H1 (cell line): ENCODE measurements at regions not wholly inside any gene's neighbourhood (a gene's known extent, or its start where the extent isn't known, plus 50 kb on each side); places are given as distances from the start of the nearest gene placed in this dataset.

Experiments used
- CTCF ChIA-PET: fragments of 300-600 bp; sonication (Branson Sonifier 250); formaldehyde crosslinking; loops from one replicate; lab custom pipeline; 2021; ENCODE audit not compliant: partially characterized antibody; lab: Charles Lee
- POLR2A ChIA-PET: fragments of 300-600 bp; sonication (Branson Sonifier 250); formaldehyde crosslinking; loops from one replicate; lab custom pipeline; 2021; ENCODE audit warnings: inconsistent platforms; ENCODE audit not compliant: partially characterized antibody; lab: Charles Lee
- DNase-seq, 2 experiments: peaks; one replicate each; pipeline versions ENCODE4 v3.0.0 to v3.0.0-alpha.2; 2010 to 2022; ENCODE audit warnings: low spot score in 2 of 2, low read depth in 1 of 2, mixed read lengths in 1 of 2
- FAIRE-seq: peaks from 2 replicates; lab custom pipeline; 2011; peaks lifted over from hg19 to GRCh38; lab: Jason Lieb, UNC
- H2AFZ ChIP-seq: 2 replicates; pipeline ENCODE4 v1.8.1; 2012; ENCODE audit warnings: low read length, inconsistent platforms
- H2AK5ac ChIP-seq: 2 replicates; pipeline ENCODE4 v1.6.1; 2013; ENCODE audit warnings: low read depth, low read length
- H2BK120ac ChIP-seq: replicated peaks from 2 replicates; pipeline ENCODE3; 2013; ENCODE audit warnings: low read depth, low read length, inconsistent platforms
- H2BK12ac ChIP-seq: 2 replicates; pipeline ENCODE4 v1.6.1; 2013; ENCODE audit warnings: low read depth, low read length
- H2BK15ac ChIP-seq: 2 replicates; pipeline ENCODE4 v1.6.1; 2013; ENCODE audit warnings: low read length
- H2BK20ac ChIP-seq: 2 replicates; pipeline ENCODE4 v1.6.1; 2013; ENCODE audit warnings: low read length
- H2BK5ac ChIP-seq: 2 replicates; pipeline ENCODE4 v1.6.1; 2013; ENCODE audit warnings: low read depth, low read length
- H3K14ac ChIP-seq: 2 replicates; pipeline ENCODE4 v1.6.1; 2013; ENCODE audit warnings: inconsistent platforms; ENCODE audit not compliant: insufficient read length
- H3K18ac ChIP-seq: 2 replicates; pipeline ENCODE4 v1.6.1; 2013; ENCODE audit warnings: low read length; ENCODE audit errors: extremely low read depth
- H3K23ac ChIP-seq: 2 replicates; pipeline ENCODE4 v1.6.1; 2013; ENCODE audit warnings: inconsistent platforms; ENCODE audit not compliant: insufficient read length
- H3K23me2 ChIP-seq: 2 replicates; pipeline ENCODE4 v1.6.1; 2013; ENCODE audit warnings: low read depth, low read length
- H3K27ac ChIP-seq: 2 replicates; pipeline ENCODE4 v1.6.1; 2011; ENCODE audit warnings: low read depth, low read length, inconsistent platforms
- H3K27me3 ChIP-seq, 4 experiments: replicated peaks in 1 of 4; 1 replicate in 1 of 4; 2 replicates in 3 of 4; pipeline versions ENCODE4 v1.6.1 to v1.8.1; 2011 to 2013; ENCODE audit warnings: low read length in 3 of 4, mild to moderate bottlenecking in 3 of 4, inconsistent platforms in 2 of 4, mixed read lengths in 2 of 4, moderate library complexity in 1 of 4; ENCODE audit not compliant: control insufficient read depth in 3 of 4, insufficient read depth in 3 of 4; ENCODE audit errors: extremely low read depth in 1 of 4
- H3K36me3 ChIP-seq, 4 experiments: 2 replicates each; pipeline versions ENCODE4 v1.6.1 to v1.8.1; 2011 to 2013; ENCODE audit warnings: mild to moderate bottlenecking in 4 of 4, low read length in 3 of 4, moderate library complexity in 2 of 4, control low read depth in 1 of 4, inconsistent platforms in 1 of 4; ENCODE audit not compliant: insufficient read depth in 4 of 4, control insufficient read depth in 2 of 4
- H3K4ac ChIP-seq: replicated peaks from 2 replicates; pipeline ENCODE3; 2013; ENCODE audit warnings: low read length, low read depth, mixed read lengths, inconsistent platforms; ENCODE audit not compliant: insufficient read length
- H3K4me1 ChIP-seq, 4 experiments: replicated peaks in 1 of 4; 1 replicate in 1 of 4; 2 replicates in 3 of 4; pipeline versions ENCODE4 v1.6.1 to v1.8.1; 2011 to 2013; ENCODE audit warnings: low read length in 3 of 4, inconsistent platforms in 2 of 4, mixed read lengths in 1 of 4; ENCODE audit not compliant: insufficient read depth in 4 of 4, control insufficient read depth in 3 of 4
- H3K4me2 ChIP-seq, 2 experiments: 2 replicates each; pipeline versions ENCODE4 v1.6.1 to v1.8.1; 2011 to 2013; ENCODE audit warnings: low read depth in 2 of 2, low read length in 2 of 2, control low read depth in 1 of 2, inconsistent platforms in 1 of 2, mild to moderate bottlenecking in 1 of 2; ENCODE audit not compliant: insufficient read depth in 1 of 2
- H3K4me3 ChIP-seq, 4 experiments: fragments of 200-600, 300-600 bp in 1 of 4; sonication (generic), shearing (Covaris generic), sonication (Bioruptor Twin) in 1 of 4; 2 replicates each; pipeline versions ENCODE4 v1.5.1 to v1.8.1; 2011 to 2016; ENCODE audit warnings: low read length in 4 of 4, low read depth in 3 of 4, control low read depth in 2 of 4, inconsistent platforms in 2 of 4, mild to moderate bottlenecking in 2 of 4, mixed read lengths in 1 of 4, moderate library complexity in 1 of 4; ENCODE audit not compliant: insufficient read depth in 2 of 4; ENCODE audit errors: extremely low read depth in 1 of 4
- H3K56ac ChIP-seq: replicated peaks from 2 replicates; pipeline ENCODE3; 2013; ENCODE audit warnings: low read depth, mild to moderate bottlenecking, mixed read lengths, low read length, inconsistent platforms; ENCODE audit not compliant: insufficient read length
- H3K79me1 ChIP-seq: 2 replicates; pipeline ENCODE4 v1.6.1; 2013; ENCODE audit warnings: low read depth, low read length, control low read depth
- H3K79me2 ChIP-seq, 2 experiments: 2 replicates each; pipeline versions ENCODE4 v1.6.1 to v1.8.1; 2012 to 2013; ENCODE audit warnings: low read length in 2 of 2, mild to moderate bottlenecking in 2 of 2, inconsistent platforms in 1 of 2; ENCODE audit not compliant: insufficient read depth in 2 of 2, control insufficient read depth in 1 of 2
- H3K9ac ChIP-seq, 4 experiments: replicated peaks in 1 of 4; 1 replicate in 1 of 4; 2 replicates in 3 of 4; pipeline versions ENCODE4 v1.6.1 to v1.8.1; 2011 to 2013; ENCODE audit warnings: low read depth in 3 of 4, low read length in 3 of 4, control low read depth in 2 of 4, mild to moderate bottlenecking in 2 of 4, moderate library complexity in 2 of 4, inconsistent platforms in 1 of 4; ENCODE audit errors: extremely low read depth in 1 of 4
- H3K9me3 ChIP-seq, 2 experiments: 2 replicates each; pipeline versions ENCODE4 v1.6.1 to v1.8.1; 2012 to 2013; ENCODE audit warnings: mild to moderate bottlenecking in 2 of 2, moderate library complexity in 2 of 2, control low read depth in 1 of 2, inconsistent platforms in 1 of 2, low read depth in 1 of 2, low read length in 1 of 2, mixed read lengths in 1 of 2; ENCODE audit not compliant: insufficient read depth in 2 of 2
- H4K20me1 ChIP-seq, 2 experiments: replicated peaks in 1 of 2; 2 replicates each; pipeline versions ENCODE3 to v1.8.1; 2011 to 2013; ENCODE audit warnings: inconsistent platforms in 2 of 2, low read length in 2 of 2, mild to moderate bottlenecking in 1 of 2; ENCODE audit not compliant: insufficient read depth in 2 of 2, control insufficient read depth in 1 of 2
- H4K5ac ChIP-seq: 2 replicates; pipeline ENCODE4 v1.6.1; 2013; ENCODE audit warnings: low read length, low read depth, mixed read lengths, inconsistent platforms; ENCODE audit not compliant: insufficient read length
- H4K8ac ChIP-seq: 2 replicates; pipeline ENCODE4 v1.8.0; 2013; ENCODE audit warnings: mild to moderate bottlenecking, moderate library complexity, low read length, inconsistent platforms; ENCODE audit not compliant: insufficient read depth; ENCODE audit errors: extremely low read depth
- H4K91ac ChIP-seq: replicated peaks from 2 replicates; pipeline ENCODE3; 2013; ENCODE audit warnings: low read length, mixed read lengths, inconsistent platforms; ENCODE audit not compliant: insufficient read length
- ASH2L ChIP-seq: fragments of 200-600, 300-600 bp; sonication (generic); IDR thresholded peaks from one replicate; pipeline ENCODE4 v1.7.1; 2017; ENCODE audit warnings: low read length
- ATF2 ChIP-seq: IDR thresholded peaks from 2 replicates; pipeline ENCODE4 v1.6.1; 2012; ENCODE audit warnings: low read length, inconsistent platforms
- BACH1 ChIP-seq: IDR thresholded peaks from 2 replicates; pipeline ENCODE4 v1.6.1; 2012; ENCODE audit warnings: low read length, improper control_type of control experiment
- CHD2 ChIP-seq: IDR thresholded peaks from 2 replicates; pipeline ENCODE4 v1.6.1; 2012; ENCODE audit warnings: low read length, improper control_type of control experiment
- E2F6 ChIP-seq: IDR thresholded peaks from 2 replicates; pipeline ENCODE4 v1.6.1; 2012; ENCODE audit warnings: inconsistent platforms
- EP300 ChIP-seq, 2 experiments: IDR thresholded peaks; 1 replicate in 1 of 2; 2 replicates in 1 of 2; pipeline ENCODE4 v1.6.1; 2011 to 2012; ENCODE audit warnings: low read depth in 2 of 2, low read length in 2 of 2, mild to moderate bottlenecking in 2 of 2, borderline replicate concordance in 1 of 2, inconsistent platforms in 1 of 2, moderate library complexity in 1 of 2
- JUN ChIP-seq: IDR thresholded peaks from 2 replicates; pipeline ENCODE4 v1.6.1; 2011; ENCODE audit warnings: low read depth, mild to moderate bottlenecking, improper control_type of control experiment, low read length
- KDM5A ChIP-seq: fragments of 200-600 bp; IDR thresholded peaks from 2 replicates; pipeline ENCODE4 v1.7.1; 2012; ENCODE audit warnings: mild to moderate bottlenecking, low read length, inconsistent platforms, mixed read lengths
- RXRA ChIP-seq: IDR thresholded peaks from 2 replicates; pipeline ENCODE4 v1.6.1; 2011; ENCODE audit warnings: low read depth, mild to moderate bottlenecking, low read length, moderate library complexity; ENCODE audit not compliant: insufficient read depth
- SP4 ChIP-seq: IDR thresholded peaks from 2 replicates; pipeline ENCODE4 v1.6.1; 2012; ENCODE audit warnings: low read length, inconsistent platforms
- TCF12 ChIP-seq: IDR thresholded peaks from 2 replicates; pipeline ENCODE4 v1.6.1; 2011; ENCODE audit warnings: low read depth, mild to moderate bottlenecking, low read length
- TEAD4 ChIP-seq: IDR thresholded peaks from 2 replicates; pipeline ENCODE4 v1.6.1; 2012; ENCODE audit warnings: low read depth, low read length, inconsistent platforms, mixed read lengths
- WGBS, 2 experiments: shearing (Covaris generic) in 1 of 2; methylation state at CpG; one replicate each; pipeline versions ENCODE4 v1.1.6 to v1.1.7; 2013 to 2015; ENCODE audit warnings: low lambda C conversion rate in 2 of 2, mixed read lengths in 2 of 2, inconsistent platforms in 1 of 2, low coverage in 1 of 2, missing lambda C conversion rate in 1 of 2; ENCODE audit not compliant: insufficient replicate concordance in 2 of 2, insufficient coverage in 1 of 2, insufficient read length in 1 of 2; ENCODE audit errors: extremely low coverage in 1 of 2, missing lambda C conversion rate in 1 of 2; 5-methylcytosine and 5-hydroxymethylcytosine counted together
- TF ChIP-seq, protein P1 (sequence below): IDR thresholded peaks from 2 replicates; pipeline ENCODE4 v1.6.1; 2011; ENCODE audit warnings: low read length, improper control_type of control experiment

DNA sequence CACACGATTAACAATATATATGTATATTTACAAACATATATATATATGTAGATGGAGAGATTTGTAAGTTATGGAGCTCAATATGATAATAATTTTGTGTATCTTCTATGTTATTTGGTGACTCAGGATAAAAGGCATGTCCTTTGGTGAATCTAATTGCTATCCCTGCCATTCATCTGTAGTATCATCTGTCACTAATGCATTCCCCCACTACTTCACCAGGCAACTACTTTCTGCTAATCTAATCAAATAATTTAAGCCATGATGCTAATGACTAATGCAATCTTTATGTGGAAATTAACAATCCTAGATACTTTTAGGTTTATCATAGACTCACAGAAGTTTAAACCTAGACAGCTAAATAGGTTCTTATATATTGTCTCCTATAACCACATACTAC is 1074.5 kb downstream of the PLA2G4A start:
- Histone ChIP-seq H2BK120ac (no peak overlapping the region), H3K23me2 (no peaks in the 10 kb centered on the region), H3K9me3 (no peaks in the 10 kb centered on the region), H3K23ac (no peak overlapping the region), H4K5ac (no peak overlapping the region), H3K14ac (no peak overlapping the region), H2BK20ac (no peak overlapping the region), H3K27me3 (no peaks in the 10 kb centered on the region), H2BK5ac (no peak overlapping the region), H3K9ac (no peak overlapping the region), H3K36me3 (no peaks in the 10 kb centered on the region), H2AK5ac (no peak overlapping the region), H3K79me2 (no peaks in the 10 kb centered on the region), H3K4ac (no peak overlapping the region), H4K20me1 (no peaks in the 10 kb centered on the region), H2AFZ (no peak overlapping the region), H4K91ac (no peak overlapping the region), H3K4me2 (no peak overlapping the region), H3K56ac (no peak overlapping the region), H2BK15ac (no peak overlapping the region), H3K4me3 (no peak overlapping the region), H3K79me1 (no peaks in the 10 kb centered on the region), H3K27ac (no peak overlapping the region), H3K18ac (no peak overlapping the region), H2BK12ac (no peak overlapping the region), H4K8ac (no peak overlapping the region), H3K4me1 (no peaks in the 10 kb centered on the region)
- FAIRE-seq (no peak), DNase-seq (no peak)
- 92% methylated on average over 1 of the region's 1 CpG; no CpG with 5 or more reads in 1 of the 2 experiments for WGBS, 2 experiments
- CTCF ChIA-PET: no interaction called here
- POLR2A ChIA-PET: no interaction called here
- TF ChIP-seq SP4 (no peak), BACH1 (no peak), RXRA (no peak), TEAD4 (no peak), CHD2 (no peak), EP300 (IDR thresholded peaks at IDR 0.05; ENCODE audit: borderline replicate concordance in 1 of 2, low read depth in 2 of 2, low read length in 2 of 2) (no peak), JUN (no peak), KDM5A (no peak), TCF12 (no peak), E2F6 (no peak), ATF2 (no peak), ASH2L (no peak)
- TF ChIP-seq, protein P1, sequence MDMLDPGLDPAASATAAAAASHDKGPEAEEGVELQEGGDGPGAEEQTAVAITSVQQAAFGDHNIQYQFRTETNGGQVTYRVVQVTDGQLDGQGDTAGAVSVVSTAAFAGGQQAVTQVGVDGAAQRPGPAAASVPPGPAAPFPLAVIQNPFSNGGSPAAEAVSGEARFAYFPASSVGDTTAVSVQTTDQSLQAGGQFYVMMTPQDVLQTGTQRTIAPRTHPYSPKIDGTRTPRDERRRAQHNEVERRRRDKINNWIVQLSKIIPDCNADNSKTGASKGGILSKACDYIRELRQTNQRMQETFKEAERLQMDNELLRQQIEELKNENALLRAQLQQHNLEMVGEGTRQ: no peak
